Adrenal gland (tissue), 9 donors: ENCODE measurements at regions not wholly inside any gene's neighbourhood (a gene's known extent, or its start where the extent isn't known, plus 50 kb on each side); places are given as distances from the start of the nearest gene placed in this dataset.

Experiments
- DNase-seq, 7 donors: peaks; one replicate each; pipeline ENCODE4 v3.0.0-alpha.2; 2019 to 2020
- H3K27ac ChIP-seq, 5 donors: fragments of 200-600 bp; sonication (generic) in 4 of 5; 1 replicate in 3 of 5; 2 replicates in 2 of 5; pipeline versions ENCODE4 v1.5.1 to v1.8.0; 2016 to 2020; ENCODE audit warnings: mild to moderate bottlenecking in 1 of 5
- H3K27me3 ChIP-seq: fragments of 200-600 bp; 2 replicates; pipeline ENCODE4 v1.8.0; 2021
- H3K36me3 ChIP-seq, 2 donors: fragments of 200-600 bp; replicated peaks in 1 of 2; 1 replicate in 1 of 2; 2 replicates in 1 of 2; pipeline versions ENCODE4 v1.5.1 to v1.8.0; 2018 to 2022
- H3K4me1 ChIP-seq, 2 donors: fragments of 200-600 bp; replicated peaks in 1 of 2; 1 replicate in 1 of 2; 2 replicates in 1 of 2; pipeline versions ENCODE4 v1.5.1 to v1.8.0; 2018 to 2021
- H3K4me3 ChIP-seq, 4 donors: fragments of 200-600 bp; sonication (generic) in 3 of 4; one replicate each; pipeline ENCODE4 v1.5.1; 2016 to 2018
- H3K9me3 ChIP-seq, 3 donors: fragments of 200-600 bp; sonication (generic) in 1 of 3; replicated peaks in 1 of 3; 1 replicate in 2 of 3; 2 replicates in 1 of 3; pipeline versions ENCODE4 v1.5.1 to v1.8.0; 2016 to 2021
- CTCF ChIP-seq, 6 experiments: fragments of 450-650 bp in 4 of 6; fragments of 200-600 bp in 2 of 6; sonication (generic) in 1 of 6; IDR thresholded peaks; 1 replicate in 5 of 6; 2 replicates in 1 of 6; pipeline versions ENCODE4 v1.5.1 to v1.8.0; 2016 to 2021; ENCODE audit warnings: antibody characterized with exemption in 6 of 6, mild to moderate bottlenecking in 2 of 6, moderate library complexity in 1 of 6
- POLR2A ChIP-seq, 2 donors: fragments of 450-650 bp; IDR thresholded peaks; one replicate each; pipeline ENCODE4 v1.6.1; 2017; ENCODE audit warnings: antibody characterized with exemption in 2 of 2, mild to moderate bottlenecking in 2 of 2, moderate library complexity in 1 of 2
- WGBS, 4 donors: extraction: QIAGEN DNeasy Blood & Tissue Kit in 2 of 4; methylation state at CpG; one replicate each; pipeline versions ENCODE4 v1.1.5 to v1.1.7; 2013 to 2017; 5-methylcytosine and 5-hydroxymethylcytosine counted together
- intact Hi-C, 2 donors: fragments of 100-400 bp; cut with DNase I; formaldehyde crosslinking; loops; one replicate each; pipeline versions ENCODE4 v1.14.1 to v1.15.0; 2022 to 2023
- donor health status: healthy with polysubstance abuse.
- donor health status: Bipolar disorder and iron deficiency.
- donor health status: DM: yes; HTN: yes; CAD: no.
- donor health status: DM: no; HTN: no; CAD: no.
- donor health status: DM: no; HTN: no; CAD: no.

GRCh38 chrX:7779644-7780043 is 63.3 kb upstream of the VCX start:
- 39 to 57% (median 55%) methylated on average over 2 of the region's 2 CpGs for WGBS, 4 donors
- Histone ChIP-seq H3K4me1 (no peaks in the 10 kb centered on the region), H3K9me3 (no peaks in the 10 kb centered on the region), H3K27me3 (no peaks in the 10 kb centered on the region), H3K27ac (no peak overlapping the region), H3K36me3 (no peaks in the 10 kb centered on the region), H3K4me3 (no peak overlapping the region)
- DNase-seq, result no peak
- intact Hi-C loops, result no loop called here
- no peak for TF ChIP-seq CTCF (IDR thresholded peaks at IDR 0.05)
- TF ChIP-seq POLR2A (IDR thresholded peaks at IDR 0.05), result no peak

DNA sequence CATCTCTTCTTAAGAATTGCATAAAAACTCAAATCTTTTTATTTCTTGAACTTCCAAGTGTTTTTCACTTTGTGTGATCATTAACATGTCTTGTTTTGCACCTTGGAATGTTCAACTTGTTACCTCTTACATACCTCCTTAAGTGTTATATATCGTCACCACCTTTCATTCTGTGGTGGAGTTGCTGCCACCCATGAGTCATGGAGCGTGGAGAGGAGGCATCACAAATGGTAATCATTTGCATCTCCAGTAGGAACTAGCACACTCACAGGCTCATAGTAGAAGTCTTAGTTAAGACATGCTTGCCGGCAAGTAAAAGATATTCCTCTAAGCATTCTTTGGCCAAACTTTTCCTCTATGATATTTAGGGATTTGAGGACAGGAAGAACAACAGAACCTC is 67.0 kb upstream of the VCX start:
- Histone ChIP-seq H3K27ac (no peak overlapping the region), H3K27me3 (no peaks in the 10 kb centered on the region), H3K4me3 (no peak overlapping the region), H3K9me3 (no peaks in the 10 kb centered on the region), H3K4me1 (no peaks in the 10 kb centered on the region), H3K36me3 (no peaks in the 10 kb centered on the region)
- TF ChIP-seq CTCF (IDR thresholded peaks at IDR 0.05), result no peak
- TF ChIP-seq POLR2A (IDR thresholded peaks at IDR 0.05), result no peak
- WGBS, 4 donors, result 74 to 84% (median 80%) methylated on average over 3 of the region's 3 CpGs
- DNase-seq, result no peak
- intact Hi-C loops, result no loop called here

DNA sequence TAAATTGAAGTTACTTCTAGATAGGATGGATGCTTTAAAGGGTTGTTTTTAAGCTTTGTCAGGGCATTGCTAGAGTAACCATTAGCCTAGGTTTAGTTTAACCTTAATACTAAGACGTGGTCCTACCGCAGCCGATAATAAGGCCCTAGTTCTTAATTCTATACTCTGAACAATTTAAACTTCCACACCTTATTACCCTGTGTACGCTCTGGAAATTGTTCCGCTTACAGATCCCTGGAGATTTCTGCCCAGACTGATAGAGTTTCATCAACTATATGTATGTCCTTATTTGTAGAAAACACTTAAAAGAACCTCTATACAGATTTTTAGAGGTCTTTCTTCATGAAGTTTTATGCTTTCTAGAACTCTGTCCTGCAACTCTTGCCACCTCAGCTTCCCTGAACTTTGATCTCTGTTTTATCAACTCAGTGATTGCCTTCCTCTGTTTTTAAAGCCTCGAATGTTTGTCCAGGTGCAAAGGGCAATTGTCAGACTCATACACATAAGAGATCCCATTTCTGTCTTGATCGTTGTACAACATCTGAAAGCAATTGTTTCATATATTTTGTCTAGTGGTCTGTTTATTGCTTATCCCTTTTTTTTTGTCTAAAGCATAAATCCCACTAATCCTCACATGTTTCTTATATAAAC is 71.1 kb upstream of the VCX start:
- Histone ChIP-seq H3K9me3 (no peaks in the 10 kb centered on the region), H3K4me3 (no peak overlapping the region), H3K27ac (no peak overlapping the region), H3K36me3 (no peaks in the 10 kb centered on the region), H3K27me3 (no peaks in the 10 kb centered on the region), H3K4me1 (no peaks in the 10 kb centered on the region)
- WGBS, 4 donors, result 68 to 78% (median 70%) methylated on average over 7 of the region's 7 CpGs
- TF ChIP-seq POLR2A (IDR thresholded peaks at IDR 0.05), result no peak
- no peak for TF ChIP-seq CTCF (IDR thresholded peaks at IDR 0.05)
- DNase-seq, result no peak
- intact Hi-C loops, result no loop called here

DNA sequence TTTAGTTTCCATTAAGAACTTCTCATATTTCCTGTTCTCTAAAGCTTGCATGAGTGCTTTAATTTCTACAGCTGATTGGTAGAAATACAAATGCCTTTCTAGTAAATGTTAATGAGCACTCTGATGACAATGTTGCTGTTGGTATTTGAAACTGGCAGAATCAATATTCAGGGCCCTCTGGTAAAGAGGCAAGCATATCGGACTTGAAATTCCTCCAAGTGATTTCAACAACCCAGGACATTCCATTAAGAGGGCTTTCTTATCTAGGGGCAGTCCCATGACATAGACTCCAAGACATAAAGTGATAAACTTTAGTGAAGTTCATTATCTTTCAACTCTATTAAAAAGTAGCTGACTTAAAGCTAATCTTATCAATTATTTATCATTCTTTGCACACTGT is 83.1 kb upstream of the VCX start:
- no peak for DNase-seq
- no peaks in the 10 kb centered on the region for H3K9me3 ChIP-seq
- no peak overlapping the region for H3K27ac ChIP-seq
- WGBS, 4 donors, result 29 to 59% (median 43%) methylated on average over 1 of the region's 1 CpG
- intact Hi-C loops, result no loop called here
- H3K4me1 ChIP-seq, result no peaks in the 10 kb centered on the region
- TF ChIP-seq POLR2A (IDR thresholded peaks at IDR 0.05), result no peak
- TF ChIP-seq CTCF (IDR thresholded peaks at IDR 0.05), result no peak
- H3K27me3 ChIP-seq, result no peaks in the 10 kb centered on the region
- H3K4me3 ChIP-seq, result no peak overlapping the region
- H3K36me3 ChIP-seq, result no peaks in the 10 kb centered on the region
